ENCODE measurements at regions not wholly inside any gene's neighbourhood (a gene's known extent, or its start where the extent isn't known, plus 50 kb on each side); places are given as distances from the start of the nearest gene placed in this dataset.

DNA sequence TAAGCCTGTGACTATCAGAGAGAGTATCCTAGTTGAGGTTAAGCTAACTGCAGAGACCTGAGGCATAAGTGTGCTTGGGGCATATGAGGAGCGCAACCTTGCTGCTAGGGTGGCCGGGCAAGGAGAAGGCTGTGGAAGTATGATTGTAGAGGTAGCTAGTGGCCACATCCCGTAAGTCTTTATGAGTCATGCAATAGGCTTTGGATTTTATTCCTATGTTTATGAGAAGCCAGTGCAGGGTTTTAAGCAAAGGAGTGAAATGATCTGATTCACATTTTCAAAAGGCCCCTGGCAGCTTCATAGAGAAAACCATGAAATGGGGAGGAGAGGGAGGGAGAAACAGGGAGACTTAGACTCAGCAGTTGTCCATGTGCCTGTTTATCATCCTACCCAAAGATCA lies 92.1 kb upstream of the WDFY3 start:
- no peak overlapping the region for H3K27ac ChIP-seq
- no peaks in the 10 kb centered on the region for H3K36me3 ChIP-seq
- no peak for ATAC-seq
- no peak for TF ChIP-seq POLR2A (IDR thresholded peaks at IDR 0.05)
- TF ChIP-seq, protein P1, sequence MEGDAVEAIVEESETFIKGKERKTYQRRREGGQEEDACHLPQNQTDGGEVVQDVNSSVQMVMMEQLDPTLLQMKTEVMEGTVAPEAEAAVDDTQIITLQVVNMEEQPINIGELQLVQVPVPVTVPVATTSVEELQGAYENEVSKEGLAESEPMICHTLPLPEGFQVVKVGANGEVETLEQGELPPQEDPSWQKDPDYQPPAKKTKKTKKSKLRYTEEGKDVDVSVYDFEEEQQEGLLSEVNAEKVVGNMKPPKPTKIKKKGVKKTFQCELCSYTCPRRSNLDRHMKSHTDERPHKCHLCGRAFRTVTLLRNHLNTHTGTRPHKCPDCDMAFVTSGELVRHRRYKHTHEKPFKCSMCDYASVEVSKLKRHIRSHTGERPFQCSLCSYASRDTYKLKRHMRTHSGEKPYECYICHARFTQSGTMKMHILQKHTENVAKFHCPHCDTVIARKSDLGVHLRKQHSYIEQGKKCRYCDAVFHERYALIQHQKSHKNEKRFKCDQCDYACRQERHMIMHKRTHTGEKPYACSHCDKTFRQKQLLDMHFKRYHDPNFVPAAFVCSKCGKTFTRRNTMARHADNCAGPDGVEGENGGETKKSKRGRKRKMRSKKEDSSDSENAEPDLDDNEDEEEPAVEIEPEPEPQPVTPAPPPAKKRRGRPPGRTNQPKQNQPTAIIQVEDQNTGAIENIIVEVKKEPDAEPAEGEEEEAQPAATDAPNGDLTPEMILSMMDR (IDR thresholded peaks at IDR 0.05): no peak
- no peak for TF ChIP-seq EP300 (IDR thresholded peaks at IDR 0.05)
- TF ChIP-seq POLR2AphosphoS5 (IDR thresholded peaks at IDR 0.05): no peak
- no peaks in the 10 kb centered on the region for H3K4me1 ChIP-seq
- WGBS, 2 donors (ENCODE audit: low coverage in 1 of 2): 78 to 87% methylated on average over 3 of the region's 3 CpGs
- H3K27me3 ChIP-seq: no peaks in the 10 kb centered on the region
- H3K9me3 ChIP-seq: peaks cover 0 to 8% (median 0%) of the 10 kb centered on the region in 3 donors
- H3K4me3 ChIP-seq: no peak overlapping the region

GRCh38 chr4:85061974-85062373 lies 95.5 kb upstream of the WDFY3 start:
- H3K27ac ChIP-seq: no peak overlapping the region
- no peak for TF ChIP-seq POLR2A (IDR thresholded peaks at IDR 0.05)
- no peak for TF ChIP-seq POLR2AphosphoS5 (IDR thresholded peaks at IDR 0.05)
- TF ChIP-seq EP300 (IDR thresholded peaks at IDR 0.05): no peak
- TF ChIP-seq, protein P1 (IDR thresholded peaks at IDR 0.05): no peak
- H3K9me3 ChIP-seq: no peaks in the 10 kb centered on the region
- 82 to 100% methylated on average over 1 of the region's 1 CpG for WGBS, 2 donors (ENCODE audit: low coverage in 1 of 2)
- H3K4me1 ChIP-seq: no peaks in the 10 kb centered on the region
- no peaks in the 10 kb centered on the region for H3K36me3 ChIP-seq
- H3K4me3 ChIP-seq: no peak overlapping the region
- no peak for ATAC-seq
- H3K27me3 ChIP-seq: no peaks in the 10 kb centered on the region

GRCh38 chr4:85062466-85062865 lies 96.0 kb upstream of the WDFY3 start:
- Histone ChIP-seq H3K4me1 (no peaks in the 10 kb centered on the region), H3K4me3 (no peak overlapping the region), H3K27me3 (no peaks in the 10 kb centered on the region), H3K36me3 (no peaks in the 10 kb centered on the region), H3K27ac (no peak overlapping the region), H3K9me3 (no peaks in the 10 kb centered on the region)
- ATAC-seq: no peak
- TF ChIP-seq EP300 (IDR thresholded peaks at IDR 0.05) (no peak), POLR2A (IDR thresholded peaks at IDR 0.05) (no peak), POLR2AphosphoS5 (IDR thresholded peaks at IDR 0.05) (no peak)
- TF ChIP-seq, protein P1 (IDR thresholded peaks at IDR 0.05): no peak

DNA sequence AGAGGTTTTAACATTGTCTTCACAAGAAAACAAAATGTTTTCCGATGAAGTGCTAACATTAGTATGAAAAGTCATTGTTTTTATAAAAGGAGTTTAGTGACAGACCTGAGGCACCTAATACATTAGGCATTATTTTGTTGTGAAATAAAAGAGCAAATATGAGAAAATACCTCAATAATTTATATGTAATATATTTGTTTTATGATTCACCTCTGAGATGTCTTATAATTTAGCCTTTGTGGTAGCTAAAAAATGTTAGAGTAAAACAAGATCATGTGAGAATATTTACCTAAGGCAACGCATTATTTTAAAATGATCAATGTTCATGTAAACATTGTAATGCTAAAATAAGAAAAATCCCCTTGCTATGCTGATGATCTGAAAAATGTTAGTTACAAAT lies 100.9 kb upstream of the WDFY3 start:
- Histone ChIP-seq H3K27ac (no peak overlapping the region), H3K4me1 (no peaks in the 10 kb centered on the region), H3K36me3 (no peaks in the 10 kb centered on the region), H3K27me3 (no peaks in the 10 kb centered on the region), H3K9me3 (no peaks in the 10 kb centered on the region), H3K4me3 (no peak overlapping the region)
- no peak for ATAC-seq
- WGBS, 2 donors (ENCODE audit: low coverage in 1 of 2): 61 to 79% methylated on average over 2 of the region's 2 CpGs
- TF ChIP-seq POLR2A (IDR thresholded peaks at IDR 0.05) (no peak), EP300 (IDR thresholded peaks at IDR 0.05) (no peak), POLR2AphosphoS5 (IDR thresholded peaks at IDR 0.05) (no peak)
- TF ChIP-seq, protein P1 (IDR thresholded peaks at IDR 0.05): no peak

- Histone ChIP-seq H3K27ac (no peak overlapping the region), H3K27me3 (no peaks in the 10 kb centered on the region), H3K4me3 (no peak overlapping the region), H3K36me3 (no peaks in the 10 kb centered on the region), H3K9me3 (peaks cover 0 to 10% (median 0%) of the 10 kb centered on the region in 3 donors), H3K4me1 (no peaks in the 10 kb centered on the region)
- no peak for ATAC-seq
- 83 to 100% methylated on average over 1 to 2 of the region's 2 CpGs for WGBS, 2 donors (ENCODE audit: low coverage in 1 of 2)
- TF ChIP-seq POLR2AphosphoS5 (IDR thresholded peaks at IDR 0.05) (no peak), EP300 (IDR thresholded peaks at IDR 0.05) (no peak), POLR2A (IDR thresholded peaks at IDR 0.05) (no peak)
- TF ChIP-seq, protein P1 (IDR thresholded peaks at IDR 0.05): no peak
Measured at GRCh38 chr4:85078016-85078415, 111.5 kb upstream of the WDFY3 start.
